NCI-H1092 treated with DMSO at 0.1 percent for 48 hours (cell line): ENCODE measurements at regions not wholly inside any gene's neighbourhood (a gene's known extent, or its start where the extent isn't known, plus 50 kb on each side); places are given as distances from the start of the nearest gene placed in this dataset.

ENCODE experiments used
- DNase-seq: peaks from one replicate; lab custom pipeline; 2025; lab: John Stamatoyannopoulos, UW

GRCh38 chr6:91538622-91539021 lies 951.8 kb upstream of the MAP3K7 start:
- no peak for DNase-seq

GRCh38 chr6:91534614-91535013 lies 947.7 kb upstream of the MAP3K7 start:
- no peak for DNase-seq

- no peak for DNase-seq
These were observed 936.6 kb upstream of the MAP3K7 start for GRCh38 chr6:91523511-91523910.

GRCh38 chr6:91521999-91522398 lies 935.1 kb upstream of the MAP3K7 start:
- no peak for DNase-seq

- DNase-seq: no peak
These were observed 922.8 kb upstream of the MAP3K7 start for GRCh38 chr6:91509711-91510110.

GRCh38 chr6:91509039-91509438 lies 922.2 kb upstream of the MAP3K7 start:
- DNase-seq: no peak

- DNase-seq: no peak
These were observed 919.6 kb upstream of the MAP3K7 start for GRCh38 chr6:91506509-91506908.

- DNase-seq: no peak
These were observed 918.3 kb upstream of the MAP3K7 start for GRCh38 chr6:91505199-91505598.

- no peak for DNase-seq
These were observed 915.1 kb upstream of the MAP3K7 start for GRCh38 chr6:91501930-91502329.

- DNase-seq: no peak
These were observed 913.9 kb upstream of the MAP3K7 start for GRCh38 chr6:91500689-91501303.

- no peak for DNase-seq
These were observed 911.7 kb upstream of the MAP3K7 start for GRCh38 chr6:91498576-91498975.

- DNase-seq: no peak
These were observed 910.9 kb upstream of the MAP3K7 start for GRCh38 chr6:91497770-91498169.

- no peak for DNase-seq
These were observed 903.9 kb upstream of the MAP3K7 start for GRCh38 chr6:91490671-91491301.

GRCh38 chr6:91487696-91488392 lies 901.0 kb upstream of the MAP3K7 start:
- DNase-seq: no peak

- DNase-seq: no peak
These were observed 899.3 kb upstream of the MAP3K7 start for GRCh38 chr6:91486200-91486599.

- DNase-seq: no peak
These were observed 898.2 kb upstream of the MAP3K7 start for GRCh38 chr6:91485047-91485446.

GRCh38 chr6:91483415-91484105 lies 896.7 kb upstream of the MAP3K7 start:
- no peak for DNase-seq

- DNase-seq: no peak
These were observed 895.6 kb upstream of the MAP3K7 start for GRCh38 chr6:91482498-91482897.

GRCh38 chr6:91480402-91480801 lies 893.5 kb upstream of the MAP3K7 start:
- DNase-seq: no peak

- no peak for DNase-seq
These were observed 890.8 kb upstream of the MAP3K7 start for GRCh38 chr6:91477688-91478087.

GRCh38 chr6:91476000-91476399 lies 889.1 kb upstream of the MAP3K7 start:
- no peak for DNase-seq

- DNase-seq: no peak
These were observed 878.5 kb upstream of the MAP3K7 start for GRCh38 chr6:91465393-91465792.

- no peak for DNase-seq
These were observed 877.8 kb upstream of the MAP3K7 start for GRCh38 chr6:91464718-91465117.
